OCI-LY3 (cell line): ENCODE measurements at regions not wholly inside any gene's neighbourhood (a gene's known extent, or its start where the extent isn't known, plus 50 kb on each side); places are given as distances from the start of the nearest gene placed in this dataset.

ENCODE experiments used
- CTCF ChIP-seq: fragments of 200-600, 300-600 bp; sonication (generic); IDR thresholded peaks from 2 replicates; pipeline ENCODE4 v1.5.1; 2014; ENCODE audit warnings: antibody characterized with exemption, low read length, low read depth
- EZH2phosphoT487 ChIP-seq: fragments of 200-600 bp; shearing (Covaris generic); IDR thresholded peaks from 2 replicates; pipeline ENCODE4 v1.6.1; 2018; ENCODE audit warnings: antibody characterized with exemption, mixed run types, low read depth

- no peak for TF ChIP-seq CTCF
- TF ChIP-seq EZH2phosphoT487, result no peak
Observed at GRCh38 chr16:48676836-48677235, 66.9 kb upstream of the N4BP1 start.
